Central memory CD8-positive, alpha-beta T cell (primary cell): ENCODE measurements at regions not wholly inside any gene's neighbourhood (a gene's known extent, or its start where the extent isn't known, plus 50 kb on each side); places are given as distances from the start of the nearest gene placed in this dataset.
"Not testable (repeated sequence)": the region's sequence is repeated elsewhere in the genome, so short reads cannot be mapped to it uniquely, and the experiment has no call there.

Source experiments
- ATAC-seq: fragments of 150-1000 bp; cut with Tn5 transposase; replicated peaks from 2 replicates; pipeline ENCODE4 v1.10.0; 2022; ENCODE audit warnings: mild to moderate bottlenecking, moderate FRiP score, moderate number of reproducible peaks; ENCODE audit not compliant: poor library complexity, severe bottlenecking; ENCODE audit errors: extremely low read depth
- DNase-seq, 2 donors: peaks; one replicate each; pipeline ENCODE4 v3.0.0; 2021; ENCODE audit warnings: low spot score in 2 of 2
- H3K27ac Mint-ChIP-seq: one replicate; pipeline ENCODE4 v1.8.0; 2022; ENCODE audit warnings: low read depth, mild to moderate bottlenecking, moderate library complexity, mixed read lengths
- H3K27me3 Mint-ChIP-seq: one replicate; pipeline ENCODE4 v1.8.0; 2022; ENCODE audit warnings: mixed read lengths
- H3K36me3 Mint-ChIP-seq: one replicate; pipeline ENCODE4 v1.8.0; 2022; ENCODE audit warnings: mild to moderate bottlenecking, moderate library complexity, mixed read lengths; ENCODE audit not compliant: insufficient read depth
- H3K4me1 Mint-ChIP-seq: one replicate; pipeline ENCODE4 v1.8.0; 2022; ENCODE audit warnings: mixed read lengths
- H3K4me3 Mint-ChIP-seq: one replicate; pipeline ENCODE4 v1.8.0; 2022; ENCODE audit warnings: mild to moderate bottlenecking, moderate library complexity, mixed read lengths
- H3K9me3 Mint-ChIP-seq: one replicate; pipeline ENCODE4 v1.8.0; 2022; ENCODE audit warnings: mixed read lengths

- no peak overlapping the region for H3K4me3 Mint-ChIP-seq
- no peak for DNase-seq
- H3K27ac Mint-ChIP-seq, result no peak overlapping the region
- no peaks in the 10 kb centered on the region for H3K36me3 Mint-ChIP-seq
- no peaks in the 10 kb centered on the region for H3K27me3 Mint-ChIP-seq
- H3K9me3 Mint-ChIP-seq, result no peaks in the 10 kb centered on the region
- ATAC-seq, result no peak
- no peaks in the 10 kb centered on the region for H3K4me1 Mint-ChIP-seq
Measured at GRCh38 chr20:52041966-52042365, 149.6 kb downstream of the ZFP64 start.

DNA sequence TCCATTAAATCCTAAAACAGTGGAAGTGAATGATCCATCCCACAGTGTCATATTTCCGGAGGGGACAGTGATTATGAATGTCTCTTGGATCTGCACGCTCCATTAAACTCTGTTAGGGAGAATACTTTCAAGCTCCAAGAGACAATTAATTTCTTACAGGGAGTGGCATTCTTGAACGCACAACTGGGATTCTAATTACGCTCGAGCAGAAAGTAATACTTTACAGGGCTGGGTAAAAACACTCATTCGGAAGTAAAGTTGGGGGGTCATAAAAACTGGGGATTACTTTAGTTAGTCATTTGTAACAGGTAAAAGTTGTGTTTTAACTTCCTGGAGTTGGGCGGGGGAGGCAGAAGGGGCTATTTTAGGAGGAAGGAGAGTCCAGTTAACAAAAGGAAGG lies 151.8 kb downstream of the ZFP64 start:
- Mint-ChIP-seq H3K4me1 (no peaks in the 10 kb centered on the region), H3K27me3 (no peaks in the 10 kb centered on the region), H3K27ac (no peak overlapping the region), H3K4me3 (no peak overlapping the region), H3K36me3 (no peaks in the 10 kb centered on the region), H3K9me3 (no peaks in the 10 kb centered on the region)
- ATAC-seq (no peak), DNase-seq (no peak)

GRCh38 chr20:52038632-52039031 lies 152.9 kb downstream of the ZFP64 start:
- DNase-seq, H3K36me3 Mint-ChIP-seq, H3K9me3 Mint-ChIP-seq, H3K4me1 Mint-ChIP-seq, H3K4me3 Mint-ChIP-seq, ATAC-seq, H3K27me3 Mint-ChIP-seq, H3K27ac Mint-ChIP-seq: not testable (repeated sequence)

DNA sequence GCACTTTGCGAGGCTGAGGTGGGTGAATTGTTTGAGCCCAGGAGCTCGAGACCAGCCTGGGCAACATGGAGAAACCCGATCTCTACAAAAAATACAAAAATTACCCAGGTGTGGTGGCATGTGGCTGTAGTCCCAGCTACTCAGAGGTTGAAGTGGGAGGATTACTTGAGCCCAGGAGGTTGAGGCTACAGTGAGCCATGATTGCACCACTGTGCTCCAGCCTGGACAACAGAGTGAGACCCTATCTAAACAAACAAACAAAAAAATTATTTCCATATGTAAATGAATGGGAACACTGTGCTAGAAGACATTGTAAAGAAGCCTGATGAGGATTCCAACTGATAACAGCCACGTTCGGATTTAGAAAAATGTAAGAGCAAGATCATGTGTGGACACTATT lies 154.2 kb downstream of the ZFP64 start:
- Mint-ChIP-seq H3K27ac (no peak overlapping the region), H3K36me3 (no peaks in the 10 kb centered on the region), H3K4me1 (peaks cover 3% of the 10 kb centered on the region), H3K9me3 (no peaks in the 10 kb centered on the region), H3K4me3 (no peak overlapping the region), H3K27me3 (no peaks in the 10 kb centered on the region)
- DNase-seq (no peak), ATAC-seq (no peak)

DNA sequence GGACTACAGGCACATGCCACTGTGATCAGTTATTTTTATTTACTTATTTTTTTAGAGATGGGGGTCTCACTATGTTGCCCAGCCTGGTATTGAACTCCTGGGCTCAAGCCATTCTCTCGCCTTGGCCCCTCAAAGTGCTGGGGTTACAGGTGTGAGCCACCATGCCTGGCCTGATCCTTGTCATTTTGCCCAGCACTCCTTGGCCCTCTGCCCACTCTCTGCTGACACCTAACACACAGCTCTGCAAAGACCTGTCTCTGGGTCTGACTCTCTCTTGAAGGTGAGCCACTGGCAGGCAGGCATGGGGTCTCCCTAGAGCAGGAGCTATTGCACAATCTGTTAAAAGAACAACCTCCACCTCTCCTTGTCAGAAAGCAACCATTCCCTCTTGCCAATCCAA lies 155.6 kb downstream of the ZFP64 start:
- H3K27me3 Mint-ChIP-seq, result no peaks in the 10 kb centered on the region
- peaks cover 15% of the 10 kb centered on the region for H3K4me1 Mint-ChIP-seq
- peaks cover 3% of the 10 kb centered on the region for H3K36me3 Mint-ChIP-seq
- H3K27ac Mint-ChIP-seq, result no peak overlapping the region
- ATAC-seq (no peak), DNase-seq (no peak)
- H3K9me3 Mint-ChIP-seq, result no peaks in the 10 kb centered on the region
- no peak overlapping the region for H3K4me3 Mint-ChIP-seq

DNA sequence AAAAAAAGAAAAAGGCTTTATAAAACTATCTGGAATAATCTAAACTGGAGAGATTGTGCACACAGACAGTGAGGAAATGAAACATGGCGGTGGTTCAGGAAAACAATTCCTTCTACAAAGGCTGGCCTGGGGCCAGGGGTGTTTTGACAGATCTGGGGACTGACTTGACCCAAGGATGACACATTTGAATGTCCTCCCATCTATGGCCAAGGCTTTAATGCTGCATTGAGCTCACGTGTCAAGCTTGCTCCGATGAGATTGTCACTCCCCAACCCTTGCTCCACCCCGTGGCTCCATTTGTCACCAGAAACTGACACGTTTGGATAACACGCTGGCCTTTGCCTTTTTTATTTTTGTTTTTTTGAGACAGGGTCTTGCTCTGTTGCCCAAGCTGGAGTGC lies 156.1 kb downstream of the ZFP64 start:
- Mint-ChIP-seq H3K9me3 (no peaks in the 10 kb centered on the region), H3K4me3 (no peak overlapping the region), H3K27me3 (no peaks in the 10 kb centered on the region), H3K4me1 (peaks cover 19% of the 10 kb centered on the region), H3K27ac (no peak overlapping the region), H3K36me3 (peaks cover 3% of the 10 kb centered on the region)
- DNase-seq (no peak), ATAC-seq (no peak)

GRCh38 chr20:52034581-52034980 lies 157.0 kb downstream of the ZFP64 start:
- H3K4me1 Mint-ChIP-seq, result peaks cover 21% of the 10 kb centered on the region
- H3K27me3 Mint-ChIP-seq, result no peaks in the 10 kb centered on the region
- no peaks in the 10 kb centered on the region for H3K9me3 Mint-ChIP-seq
- H3K4me3 Mint-ChIP-seq, result no peak overlapping the region
- H3K36me3 Mint-ChIP-seq, result peaks cover 3% of the 10 kb centered on the region
- ATAC-seq, result no peak
- DNase-seq, result no peak
- H3K27ac Mint-ChIP-seq, result no peak overlapping the region

GRCh38 chr20:52033313-52033712 lies 158.3 kb downstream of the ZFP64 start:
- Mint-ChIP-seq H3K27ac (no peak overlapping the region), H3K4me3 (no peak overlapping the region), H3K9me3 (no peaks in the 10 kb centered on the region), H3K36me3 (peaks cover 3% of the 10 kb centered on the region), H3K4me1 (peaks cover 21% of the 10 kb centered on the region), H3K27me3 (no peaks in the 10 kb centered on the region)
- DNase-seq, result no peak
- no peak for ATAC-seq

DNA sequence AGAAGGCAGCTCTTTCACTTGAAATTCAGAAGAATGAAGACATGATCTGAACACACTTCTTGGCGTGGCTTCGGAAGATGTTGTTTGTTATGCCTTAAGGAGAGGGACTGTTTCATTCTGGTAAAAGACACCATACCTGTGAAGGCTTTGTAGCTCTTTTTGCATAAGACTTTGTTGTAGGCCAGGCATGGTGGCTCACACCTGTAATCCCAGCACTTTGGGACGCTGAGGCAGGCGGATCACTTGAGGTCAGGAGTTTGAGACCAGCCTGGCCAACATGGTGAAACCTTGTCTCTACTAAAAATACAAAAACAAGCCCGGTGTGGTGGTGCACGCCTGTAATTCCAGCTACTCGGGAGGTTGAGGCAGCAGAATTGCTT lies 159.3 kb downstream of the ZFP64 start:
- Mint-ChIP-seq H3K27ac (peak overlapping the region; percentile 88), H3K4me1 (peaks cover 21% of the 10 kb centered on the region)
- H3K36me3 Mint-ChIP-seq, H3K9me3 Mint-ChIP-seq, DNase-seq, ATAC-seq, H3K27me3 Mint-ChIP-seq, H3K4me3 Mint-ChIP-seq: not testable (repeated sequence)

DNA sequence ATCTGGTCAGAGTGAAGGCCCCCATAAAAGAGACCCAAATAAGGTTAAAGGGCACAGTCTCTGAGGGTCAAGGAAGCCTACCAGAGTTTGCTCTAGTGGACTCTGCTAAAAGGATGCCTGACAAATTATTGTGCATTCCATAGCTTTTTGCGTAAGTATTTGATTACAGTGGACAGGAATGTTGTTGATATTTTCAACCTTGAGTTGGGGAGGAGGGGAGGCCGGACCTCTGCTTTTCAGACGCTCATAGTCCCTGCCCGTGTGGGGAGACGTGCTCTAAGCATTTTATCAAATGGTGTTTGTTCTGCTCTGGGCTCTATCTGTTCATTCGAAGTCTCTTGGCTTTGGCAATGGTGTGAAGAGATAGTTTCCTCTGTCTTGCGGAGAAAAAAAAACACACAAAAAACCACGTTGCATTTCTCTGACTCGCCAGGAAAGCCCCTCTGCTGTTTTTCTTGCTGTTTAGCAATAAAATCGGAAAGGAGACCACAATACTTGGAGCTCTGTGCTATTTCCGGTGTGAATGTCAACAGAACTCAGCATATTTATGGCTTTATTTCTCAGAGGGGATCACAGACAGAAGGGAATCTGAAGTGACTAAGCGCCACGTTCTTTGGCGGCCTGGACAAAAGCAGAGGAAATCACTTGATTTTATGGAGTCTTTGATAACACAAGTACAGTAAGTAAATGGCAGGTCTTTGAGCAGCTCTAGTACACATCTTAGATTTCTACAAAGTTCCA lies 159.8 kb downstream of the ZFP64 start:
- ATAC-seq (peak; percentile 95), DNase-seq (peak in 1 of 2 donors; percentile 49)
- Mint-ChIP-seq H3K36me3 (peaks cover 5% of the 10 kb centered on the region), H3K27ac (peak overlapping the region; percentile 88), H3K4me3 (peak overlapping the region; percentile 49), H3K27me3 (no peaks in the 10 kb centered on the region), H3K4me1 (peaks cover 21% of the 10 kb centered on the region), H3K9me3 (no peaks in the 10 kb centered on the region)

DNA sequence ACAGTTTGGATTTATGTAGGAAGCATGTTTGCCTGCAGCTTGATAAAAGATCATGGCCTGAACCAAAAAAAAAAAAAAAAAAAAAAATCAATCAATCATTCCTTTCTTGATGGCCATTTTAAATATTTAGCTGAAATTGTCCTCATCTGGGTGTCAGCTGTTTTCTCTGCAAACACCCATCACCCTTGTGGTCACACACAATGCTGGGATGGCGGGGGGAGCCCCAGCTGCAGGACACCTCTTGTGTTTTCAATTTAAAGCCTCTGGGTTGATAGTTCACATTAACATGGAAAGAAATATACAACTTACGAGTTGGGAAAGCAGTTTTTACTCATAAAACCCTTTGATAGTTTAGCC lies 160.4 kb downstream of the ZFP64 start:
- H3K27ac Mint-ChIP-seq, result peak overlapping the region; percentile 88
- peak overlapping the region; percentile 49 for H3K4me3 Mint-ChIP-seq
- no peaks in the 10 kb centered on the region for H3K27me3 Mint-ChIP-seq
- no peak for ATAC-seq
- H3K4me1 Mint-ChIP-seq, result peaks cover 21% of the 10 kb centered on the region
- H3K9me3 Mint-ChIP-seq, result no peaks in the 10 kb centered on the region
- peaks cover 5% of the 10 kb centered on the region for H3K36me3 Mint-ChIP-seq
- DNase-seq, result no peak

- not testable (repeated sequence) for H3K36me3 Mint-ChIP-seq, H3K27ac Mint-ChIP-seq, ATAC-seq, H3K9me3 Mint-ChIP-seq, H3K4me3 Mint-ChIP-seq, H3K27me3 Mint-ChIP-seq, DNase-seq
- H3K4me1 Mint-ChIP-seq, result peaks cover 21% of the 10 kb centered on the region
Measured at GRCh38 chr20:52029129-52029528, 162.4 kb downstream of the ZFP64 start.

DNA sequence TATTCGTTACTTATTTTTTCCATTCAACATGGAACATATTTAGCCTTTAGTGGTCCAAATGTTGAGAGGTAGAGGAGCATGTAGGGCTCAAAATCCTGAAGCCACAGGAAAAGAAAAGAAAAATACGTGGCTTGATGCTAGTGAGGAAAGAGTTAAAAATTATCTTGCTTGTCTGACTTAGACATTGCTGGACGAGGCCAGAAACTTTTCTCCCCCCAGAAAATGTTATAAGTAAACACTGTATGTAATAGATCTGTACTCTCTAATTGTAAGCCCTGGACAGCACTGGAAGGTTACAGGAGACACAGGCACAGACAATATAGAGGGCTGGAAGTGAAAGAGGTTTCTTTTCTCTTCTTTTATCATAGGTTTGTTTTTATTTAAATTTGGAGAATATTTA lies 165.6 kb downstream of the ZFP64 start:
- H3K27ac Mint-ChIP-seq, result no peak overlapping the region
- no peak overlapping the region for H3K4me3 Mint-ChIP-seq
- no peaks in the 10 kb centered on the region for H3K27me3 Mint-ChIP-seq
- H3K9me3 Mint-ChIP-seq, result no peaks in the 10 kb centered on the region
- ATAC-seq, result no peak
- peaks cover 2% of the 10 kb centered on the region for H3K36me3 Mint-ChIP-seq
- DNase-seq, result no peak
- peaks cover 6% of the 10 kb centered on the region for H3K4me1 Mint-ChIP-seq
